ENCODE measurements at regions not wholly inside any gene's neighbourhood (a gene's known extent, or its start where the extent isn't known, plus 50 kb on each side); places are given as distances from the start of the nearest gene placed in this dataset.

DNA sequence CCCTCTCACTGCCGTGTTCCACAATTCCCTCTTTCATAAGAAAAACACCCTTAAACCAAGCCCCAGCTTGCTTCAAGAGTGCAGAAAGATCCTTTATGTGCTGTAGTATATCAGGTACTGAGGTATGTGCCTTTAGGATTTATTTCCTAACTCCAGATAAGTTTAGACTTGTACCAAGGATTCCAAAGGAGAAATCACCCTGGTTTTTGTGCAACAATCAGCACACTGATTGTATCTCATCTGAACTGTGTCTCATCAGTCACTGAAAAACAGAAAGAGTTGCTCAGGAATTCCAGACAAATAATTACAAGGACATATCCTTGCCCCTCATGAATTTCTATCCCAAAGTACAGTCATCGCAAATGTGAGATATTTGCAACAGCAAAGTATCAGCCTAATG lies 77.2 kb upstream of the PTPRZ1 start:
- H3K27me3 ChIP-seq: no peaks in the 10 kb centered on the region
- TF ChIP-seq POLR2AphosphoS5 (IDR thresholded peaks at IDR 0.05): no peak
- TF ChIP-seq EP300 (IDR thresholded peaks at IDR 0.05): no peak
- no peak for TF ChIP-seq POLR2A (IDR thresholded peaks at IDR 0.05)
- TF ChIP-seq, protein P1, sequence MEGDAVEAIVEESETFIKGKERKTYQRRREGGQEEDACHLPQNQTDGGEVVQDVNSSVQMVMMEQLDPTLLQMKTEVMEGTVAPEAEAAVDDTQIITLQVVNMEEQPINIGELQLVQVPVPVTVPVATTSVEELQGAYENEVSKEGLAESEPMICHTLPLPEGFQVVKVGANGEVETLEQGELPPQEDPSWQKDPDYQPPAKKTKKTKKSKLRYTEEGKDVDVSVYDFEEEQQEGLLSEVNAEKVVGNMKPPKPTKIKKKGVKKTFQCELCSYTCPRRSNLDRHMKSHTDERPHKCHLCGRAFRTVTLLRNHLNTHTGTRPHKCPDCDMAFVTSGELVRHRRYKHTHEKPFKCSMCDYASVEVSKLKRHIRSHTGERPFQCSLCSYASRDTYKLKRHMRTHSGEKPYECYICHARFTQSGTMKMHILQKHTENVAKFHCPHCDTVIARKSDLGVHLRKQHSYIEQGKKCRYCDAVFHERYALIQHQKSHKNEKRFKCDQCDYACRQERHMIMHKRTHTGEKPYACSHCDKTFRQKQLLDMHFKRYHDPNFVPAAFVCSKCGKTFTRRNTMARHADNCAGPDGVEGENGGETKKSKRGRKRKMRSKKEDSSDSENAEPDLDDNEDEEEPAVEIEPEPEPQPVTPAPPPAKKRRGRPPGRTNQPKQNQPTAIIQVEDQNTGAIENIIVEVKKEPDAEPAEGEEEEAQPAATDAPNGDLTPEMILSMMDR (IDR thresholded peaks at IDR 0.05): no peak
- H3K27ac ChIP-seq: no peak overlapping the region
- no peaks in the 10 kb centered on the region for H3K36me3 ChIP-seq
- H3K4me1 ChIP-seq: no peaks in the 10 kb centered on the region
- no peak overlapping the region for H3K4me3 ChIP-seq
- no peaks in the 10 kb centered on the region for H3K9me3 ChIP-seq
- no peak for DNase-seq
- intact Hi-C loops (cut with DNase I; ENCODE audit: low total_unique reads): no loop called here
- WGBS, 5 donors: 84 to 94% (median 86%) methylated on average over 2 of the region's 2 CpGs

DNA sequence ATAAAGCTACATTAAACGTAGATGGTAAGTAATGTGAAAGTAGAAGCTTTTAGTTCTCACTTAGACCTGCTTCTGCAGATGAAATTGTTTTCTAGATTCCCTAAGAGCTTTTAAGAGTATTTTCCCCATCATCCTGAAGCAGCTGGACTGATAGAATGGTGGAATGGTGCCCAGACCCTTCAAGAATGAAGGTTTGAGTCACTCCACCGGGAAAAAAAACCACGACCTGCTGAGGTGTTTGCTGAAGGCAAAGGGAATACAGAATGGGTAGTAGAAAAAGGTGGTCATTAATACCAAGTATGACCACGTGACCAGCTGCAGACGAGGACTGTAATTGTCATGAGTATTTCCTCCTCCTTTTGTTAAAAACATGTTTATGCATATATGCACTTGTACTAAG lies 79.2 kb upstream of the PTPRZ1 start:
- no peaks in the 10 kb centered on the region for H3K4me1 ChIP-seq
- no peaks in the 10 kb centered on the region for H3K36me3 ChIP-seq
- no peaks in the 10 kb centered on the region for H3K27me3 ChIP-seq
- H3K27ac ChIP-seq: no peak overlapping the region
- WGBS, 5 donors: 58 to 72% (median 66%) methylated on average over 5 of the region's 5 CpGs
- H3K9me3 ChIP-seq: no peaks in the 10 kb centered on the region
- TF ChIP-seq POLR2AphosphoS5 (IDR thresholded peaks at IDR 0.05): no peak
- intact Hi-C loops (cut with DNase I; ENCODE audit: low total_unique reads): no loop called here
- H3K4me3 ChIP-seq: no peak overlapping the region
- DNase-seq: no peak

DNA sequence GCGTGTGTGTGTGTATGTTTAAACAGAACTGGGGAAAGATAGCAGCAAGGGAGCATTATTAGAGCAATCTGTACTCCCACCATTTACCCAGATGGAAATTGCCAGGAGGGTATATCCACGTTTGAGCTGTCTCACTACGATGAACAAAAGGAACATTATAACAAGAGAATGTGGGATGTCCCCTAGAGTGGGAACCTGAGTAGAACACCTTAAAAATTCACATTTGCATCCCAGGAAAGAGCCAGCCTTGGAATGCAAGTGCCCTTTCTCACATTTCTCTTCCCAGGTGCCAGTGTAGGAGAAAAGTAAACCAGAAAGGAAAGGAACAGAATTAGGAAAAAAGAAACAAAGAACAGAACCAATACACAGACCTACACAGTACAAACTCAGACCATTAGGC lies 95.3 kb upstream of the PTPRZ1 start:
- Histone ChIP-seq H3K4me3 (no peak overlapping the region), H3K27ac (no peak overlapping the region), H3K9me3 (no peaks in the 10 kb centered on the region), H3K36me3 (no peaks in the 10 kb centered on the region), H3K4me1 (no peaks in the 10 kb centered on the region), H3K27me3 (no peaks in the 10 kb centered on the region)
- 48 to 73% (median 64%) methylated on average over 3 of the region's 3 CpGs for WGBS, 5 donors
- no peak for TF ChIP-seq EP300 (IDR thresholded peaks at IDR 0.05)
- TF ChIP-seq POLR2A (IDR thresholded peaks at IDR 0.05): no peak
- TF ChIP-seq POLR2AphosphoS5 (IDR thresholded peaks at IDR 0.05): no peak
- intact Hi-C loops (cut with DNase I; ENCODE audit: low total_unique reads): no loop called here
- DNase-seq: no peak

DNA sequence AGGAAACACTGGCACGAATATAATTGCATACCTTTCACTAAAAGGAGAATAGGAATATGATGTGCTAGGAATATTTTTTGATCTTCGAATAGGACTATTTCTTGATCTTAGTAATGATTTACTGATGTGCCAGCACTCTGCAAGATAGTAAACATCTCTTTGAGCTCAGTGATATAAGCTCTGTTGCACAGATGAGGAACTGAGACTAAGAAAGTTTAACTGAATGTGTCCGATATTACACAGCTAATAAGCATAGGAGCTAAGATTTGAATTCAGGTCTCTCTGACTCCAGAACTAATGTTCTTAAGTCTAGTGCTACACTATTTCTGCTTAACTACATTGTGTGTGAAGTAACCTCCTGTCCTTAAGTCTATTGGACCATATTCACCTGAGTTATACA lies 98.4 kb upstream of the PTPRZ1 start:
- TF ChIP-seq, protein P1 (IDR thresholded peaks at IDR 0.05): no peak
- no peak for TF ChIP-seq POLR2AphosphoS5 (IDR thresholded peaks at IDR 0.05)
- TF ChIP-seq POLR2A (IDR thresholded peaks at IDR 0.05): no peak
- no peak for TF ChIP-seq EP300 (IDR thresholded peaks at IDR 0.05)
- Histone ChIP-seq H3K4me1 (no peaks in the 10 kb centered on the region), H3K4me3 (no peak overlapping the region), H3K27ac (no peak overlapping the region), H3K9me3 (no peaks in the 10 kb centered on the region), H3K36me3 (no peaks in the 10 kb centered on the region), H3K27me3 (no peaks in the 10 kb centered on the region)
- no peak for DNase-seq
- whole genome bisulfite sequencing, 5 donors: 82 to 88% (median 83%) methylated on average over 3 of the region's 3 CpGs
- intact Hi-C loops (cut with DNase I; ENCODE audit: low total_unique reads): no loop called here

DNA sequence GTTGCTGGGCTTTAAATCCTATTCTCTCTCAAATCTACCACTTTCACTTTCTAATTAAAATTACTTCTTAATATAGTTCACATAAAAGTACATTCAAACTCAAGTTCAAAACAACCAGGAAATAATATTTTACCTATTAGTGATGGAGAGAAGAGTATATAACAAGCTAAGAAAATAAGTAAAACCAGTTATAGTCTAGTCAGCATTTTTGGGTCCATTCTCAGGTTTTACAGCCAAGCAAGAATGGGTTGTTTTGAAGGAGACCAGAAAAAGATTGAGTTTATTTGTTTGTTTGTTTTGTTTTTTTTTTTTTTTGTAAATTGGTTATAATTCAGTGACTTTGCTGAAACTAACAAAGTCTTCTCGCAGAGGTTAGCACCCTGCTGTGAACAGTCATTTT lies 106.3 kb upstream of the PTPRZ1 start:
- Histone ChIP-seq H3K9me3 (no peaks in the 10 kb centered on the region), H3K4me1 (no peaks in the 10 kb centered on the region), H3K27me3 (no peaks in the 10 kb centered on the region), H3K36me3 (no peaks in the 10 kb centered on the region), H3K27ac (no peak overlapping the region), H3K4me3 (no peak overlapping the region)
- intact Hi-C loops (cut with DNase I; ENCODE audit: low total_unique reads): no loop called here
- no peak for DNase-seq
- TF ChIP-seq EP300 (IDR thresholded peaks at IDR 0.05) (no peak), POLR2AphosphoS5 (IDR thresholded peaks at IDR 0.05) (no peak), POLR2A (IDR thresholded peaks at IDR 0.05) (no peak)
- TF ChIP-seq, protein P1 (IDR thresholded peaks at IDR 0.05): no peak
- WGBS, 5 donors: 74 to 97% (median 88%) methylated on average over 1 of the region's 1 CpG

Data from stomach (tissue), 8 donors.